ENCODE measurements at regions not wholly inside any gene's neighbourhood (a gene's known extent, or its start where the extent isn't known, plus 50 kb on each side); places are given as distances from the start of the nearest gene placed in this dataset.

DNA sequence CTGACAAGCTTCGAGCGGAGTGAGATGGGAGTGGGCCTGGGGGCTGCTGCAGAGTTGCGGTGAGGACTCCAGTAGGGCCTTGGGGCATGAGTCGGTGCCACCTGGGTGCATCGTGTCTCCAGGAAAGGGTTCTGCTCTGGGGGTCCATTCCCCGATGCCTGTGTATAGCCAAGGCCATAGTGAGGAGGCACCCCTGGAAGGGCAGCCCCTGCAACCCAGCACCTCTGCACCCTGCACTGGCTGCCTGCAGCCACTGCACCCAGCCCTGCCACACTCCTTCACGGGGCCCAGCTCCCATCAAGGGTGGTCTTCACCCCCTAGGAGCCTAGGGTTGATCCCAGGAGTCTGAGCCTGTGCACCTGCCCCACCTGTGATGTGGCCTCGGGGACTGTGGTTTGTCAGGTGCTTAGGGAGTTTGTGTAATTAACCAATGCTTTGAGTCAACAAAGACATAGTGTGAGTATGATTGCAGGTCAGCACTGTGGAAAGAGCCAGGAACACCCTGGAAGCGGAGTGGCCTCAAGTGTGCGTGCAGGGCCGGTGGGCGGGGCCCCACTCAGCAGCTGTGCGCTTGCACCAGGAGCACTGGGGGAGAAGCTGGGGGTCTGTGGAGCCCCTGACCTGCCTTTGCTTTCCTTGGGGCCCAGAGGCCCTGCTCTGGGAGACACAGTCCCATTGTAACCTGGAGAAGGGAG is 1299.3 kb downstream of the BRD1 start:
- DNase-seq, result no peak

GRCh38 chr22:48523761-48524160 is 1303.9 kb downstream of the BRD1 start:
- no peak for DNase-seq

DNA sequence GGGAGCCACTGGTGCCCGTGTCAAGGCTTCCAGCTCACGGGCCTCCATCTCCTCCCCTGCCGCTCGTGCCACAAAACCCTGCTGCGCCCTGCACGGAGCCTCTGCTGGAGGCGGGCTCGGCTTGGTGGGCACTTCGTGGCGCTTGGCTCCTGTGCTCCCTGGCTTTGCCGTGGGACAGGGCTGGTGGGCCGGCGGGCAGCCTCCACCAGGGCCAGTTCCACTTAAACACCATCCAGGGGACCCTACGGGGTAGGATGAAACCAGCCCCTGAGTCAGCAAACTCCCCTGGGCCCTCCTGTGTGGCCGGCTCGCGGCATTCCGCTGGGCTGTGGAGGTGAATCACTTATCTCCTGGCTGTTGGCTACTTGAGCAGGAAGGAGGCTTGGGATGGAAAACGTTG is 1304.6 kb downstream of the BRD1 start:
- DNase-seq, result no peak

- no peak for DNase-seq
Observed at GRCh38 chr22:48522271-48522670, 1305.4 kb downstream of the BRD1 start.

DNA sequence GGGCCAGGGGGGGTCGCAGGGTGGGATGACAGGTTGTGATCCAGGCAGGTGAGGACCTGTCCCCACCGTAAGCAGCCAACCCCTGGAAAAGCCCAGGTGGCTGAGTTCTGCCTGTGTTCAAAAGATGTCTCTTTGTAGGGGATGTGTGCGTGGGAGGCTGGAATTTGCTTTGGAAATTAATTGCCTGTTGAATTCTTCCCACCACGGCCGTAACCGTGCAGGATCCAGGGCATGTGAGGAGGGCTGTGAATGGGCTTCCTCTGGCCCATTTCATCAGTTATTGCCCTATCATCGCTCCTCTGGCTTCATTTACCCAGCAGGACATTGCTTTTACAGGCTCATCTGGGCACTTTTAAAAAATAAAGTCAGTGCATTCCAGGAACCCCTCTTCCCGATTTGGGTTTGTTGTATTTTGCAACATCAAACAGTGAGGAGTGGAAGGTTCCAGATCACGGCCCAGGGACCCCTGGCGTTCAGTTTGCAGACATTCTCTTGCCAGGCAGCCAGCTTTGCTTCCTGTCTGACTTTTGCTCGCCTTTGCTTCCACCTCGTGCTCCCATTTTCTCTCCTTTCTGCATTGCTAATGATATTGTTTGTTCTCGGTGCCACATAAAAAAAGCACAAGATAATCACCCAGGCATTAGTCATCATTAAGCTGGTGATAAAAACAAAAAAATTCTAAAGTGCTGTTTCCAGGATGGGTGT is 1306.6 kb downstream of the BRD1 start:
- DNase-seq, result no peak

GRCh38 chr22:48520207-48520606 is 1307.5 kb downstream of the BRD1 start:
- DNase-seq, result no peak

- peak; percentile 70 for DNase-seq
Observed at GRCh38 chr22:48517039-48518030, 1310.3 kb downstream of the BRD1 start.

DNA sequence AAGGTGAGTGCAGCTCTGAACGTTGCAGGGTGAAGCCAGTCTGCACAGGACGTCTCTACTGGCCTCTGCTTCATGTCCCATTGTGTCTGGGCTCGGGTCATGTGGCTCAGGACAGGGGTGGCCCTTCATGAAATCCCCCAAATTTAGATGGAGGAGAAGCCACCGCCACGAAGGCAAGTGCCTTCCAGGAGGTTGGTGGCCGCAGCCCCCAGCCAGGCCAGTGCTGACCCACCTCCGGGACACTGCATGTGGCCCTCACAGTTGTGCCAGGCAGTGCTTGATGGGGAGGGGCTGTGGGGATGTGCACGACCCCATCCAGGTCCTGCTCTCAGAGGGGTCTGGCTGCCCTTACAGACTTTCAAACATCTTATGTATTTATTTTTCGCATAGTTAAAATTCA is 1311.1 kb downstream of the BRD1 start:
- DNase-seq, result no peak

DNA sequence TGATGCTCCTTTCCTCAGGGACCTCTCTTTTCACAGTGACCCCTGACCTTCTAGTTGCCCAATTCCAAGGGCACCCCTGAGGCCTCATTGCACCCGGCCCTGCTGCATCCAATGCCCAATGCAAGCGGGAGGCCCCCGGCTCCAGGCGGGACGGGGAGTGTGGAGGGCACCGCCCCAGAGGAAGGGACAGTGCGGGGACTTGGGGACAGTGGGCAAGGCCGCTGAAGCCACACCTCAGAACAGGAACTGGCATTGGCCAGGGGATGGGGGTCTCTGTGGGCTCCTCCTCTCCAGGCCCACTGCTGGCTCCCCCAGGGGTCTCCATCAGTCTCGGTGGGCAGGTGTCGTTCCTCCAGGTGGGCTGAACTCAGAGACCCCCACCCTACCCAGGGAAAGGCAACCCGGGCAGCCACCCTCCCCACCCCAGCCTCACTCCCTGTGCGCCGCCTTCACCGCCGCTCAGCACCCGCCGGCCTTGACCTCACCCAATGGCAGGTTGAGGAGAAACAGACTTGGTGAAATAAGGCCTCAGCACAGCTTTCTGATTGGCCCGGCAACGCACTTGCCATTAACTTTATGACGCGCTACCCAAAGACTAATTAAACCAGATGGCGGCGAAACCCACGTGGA is 1312.0 kb downstream of the BRD1 start:
- no peak for DNase-seq

DNA sequence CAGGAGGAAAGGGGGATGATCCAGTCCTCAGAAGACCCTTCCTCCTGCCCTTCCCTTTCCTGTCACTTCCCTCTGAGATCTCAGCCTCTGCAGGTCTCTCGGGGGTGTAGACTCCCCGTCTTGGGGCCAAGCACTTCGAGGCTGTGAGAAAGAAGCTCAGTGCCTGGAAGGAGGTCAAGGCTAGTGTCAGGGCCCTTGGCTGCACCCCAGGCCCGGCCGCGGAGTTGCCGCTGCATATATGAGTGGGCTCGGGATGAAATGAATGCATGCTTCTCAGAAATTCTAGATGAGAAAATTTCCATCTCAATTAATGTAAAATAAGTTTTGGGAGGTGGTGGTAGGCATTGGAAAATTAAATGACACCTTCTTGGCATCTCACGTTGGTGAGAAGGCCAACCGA is 1313.7 kb downstream of the BRD1 start:
- DNase-seq, result no peak

DNA sequence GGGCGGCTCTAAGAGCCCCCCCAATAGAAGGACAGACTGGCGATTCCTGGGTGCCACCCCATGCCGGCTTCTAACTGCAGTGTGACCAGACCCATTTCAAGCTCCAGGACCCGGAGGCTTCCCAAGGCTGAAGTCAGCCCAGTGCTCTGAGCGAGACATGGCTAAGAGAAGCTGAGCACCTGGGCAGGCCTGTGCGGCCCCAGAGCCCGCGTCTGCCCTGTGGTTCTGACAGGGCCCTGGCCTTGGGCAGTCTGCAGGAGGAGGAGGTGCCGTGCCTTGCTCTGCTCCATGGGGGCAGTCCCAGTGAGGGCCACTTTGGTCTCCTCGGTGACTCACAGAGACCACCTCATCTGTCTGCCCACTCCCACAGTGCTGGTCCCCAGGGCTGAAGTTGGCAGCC is 1314.2 kb downstream of the BRD1 start:
- DNase-seq, result no peak

DNA sequence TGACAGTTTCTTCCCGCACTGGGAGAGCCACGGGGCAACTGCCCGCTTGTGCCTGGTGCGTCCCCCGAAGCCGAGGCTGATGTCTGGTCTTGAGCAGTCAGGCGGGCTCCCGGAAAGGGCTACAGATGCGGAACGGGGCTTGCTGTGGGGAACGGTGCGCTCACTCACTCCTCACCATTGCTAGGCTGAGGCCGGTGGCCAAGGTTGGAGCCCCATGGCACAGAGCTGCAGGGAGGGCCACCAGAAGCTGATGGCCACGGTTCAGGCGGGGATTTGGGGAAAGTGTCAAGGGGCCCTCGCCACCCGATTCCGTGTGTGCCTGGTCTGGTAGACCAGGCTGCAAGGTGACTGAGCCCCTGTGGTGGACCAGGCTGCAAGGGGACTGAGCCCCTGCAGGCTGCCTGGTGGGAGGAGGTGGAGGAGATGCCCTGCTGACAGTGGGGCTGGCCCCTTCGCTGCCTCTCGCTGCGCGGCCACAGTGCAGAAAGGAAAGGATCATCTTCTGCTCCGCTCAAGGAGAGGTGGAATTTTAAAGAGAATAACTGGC is 1315.8 kb downstream of the BRD1 start:
- DNase-seq, result no peak

GRCh38 chr22:48511211-48511610 is 1316.5 kb downstream of the BRD1 start:
- DNase-seq, result no peak

DNA sequence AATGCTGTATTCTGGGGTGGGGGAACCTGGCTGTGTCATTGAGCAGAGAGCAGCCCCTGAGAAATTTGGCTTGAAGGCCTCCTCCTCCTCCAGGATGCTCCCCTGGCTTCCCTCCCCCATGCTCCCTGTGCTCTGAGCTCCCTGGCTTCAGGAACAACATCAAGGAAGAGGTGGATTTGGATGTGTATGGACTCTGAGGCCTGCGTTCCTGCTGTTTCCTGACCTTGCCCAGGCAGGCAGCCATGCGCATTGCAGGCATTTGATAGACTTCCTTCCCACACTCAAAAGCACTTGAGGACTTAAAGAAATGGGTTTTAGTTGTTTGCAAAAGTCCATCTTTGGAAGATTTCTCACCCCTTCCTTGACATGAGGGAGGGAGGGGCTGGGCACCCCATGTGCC is 1317.1 kb downstream of the BRD1 start:
- DNase-seq, result no peak

DNA sequence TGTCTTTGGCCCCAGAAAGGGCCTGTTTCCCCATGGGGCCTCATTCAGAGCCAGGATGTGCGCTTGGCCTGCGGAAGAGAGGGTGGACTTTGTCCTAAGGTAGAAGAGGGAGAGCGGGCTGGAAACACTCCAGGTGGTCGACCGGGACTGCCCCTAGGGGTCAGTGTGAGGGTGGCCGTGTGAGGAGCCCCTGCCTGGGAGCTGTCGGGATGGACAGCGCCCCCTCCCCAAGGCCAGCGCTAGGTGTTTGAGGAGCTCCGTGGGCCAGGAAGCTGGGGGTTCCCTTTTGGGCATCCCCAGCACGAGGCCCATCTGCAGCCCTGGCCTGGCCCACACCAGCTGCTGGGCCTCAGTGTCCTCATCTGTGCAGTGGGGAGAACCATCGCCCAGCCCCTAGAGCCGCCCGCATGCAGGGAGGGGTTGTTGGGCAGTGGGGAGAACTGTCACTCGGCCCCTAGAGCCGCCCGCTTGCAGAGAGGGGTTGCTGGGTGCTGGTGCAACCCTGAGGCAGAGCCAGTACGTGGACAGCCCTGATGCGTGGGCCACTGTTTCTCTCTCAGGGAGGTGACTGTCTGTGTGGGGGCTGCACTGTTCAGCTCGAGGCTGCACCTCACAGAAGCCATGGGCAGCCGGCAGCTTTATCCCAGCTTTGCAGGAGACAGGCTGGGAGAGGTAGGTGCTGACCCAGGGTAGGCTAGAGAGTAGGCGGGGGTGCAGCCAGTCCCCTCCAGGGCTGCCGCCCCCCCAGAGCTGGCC is 1319.9 kb downstream of the BRD1 start:
- DNase-seq, result no peak

DNA sequence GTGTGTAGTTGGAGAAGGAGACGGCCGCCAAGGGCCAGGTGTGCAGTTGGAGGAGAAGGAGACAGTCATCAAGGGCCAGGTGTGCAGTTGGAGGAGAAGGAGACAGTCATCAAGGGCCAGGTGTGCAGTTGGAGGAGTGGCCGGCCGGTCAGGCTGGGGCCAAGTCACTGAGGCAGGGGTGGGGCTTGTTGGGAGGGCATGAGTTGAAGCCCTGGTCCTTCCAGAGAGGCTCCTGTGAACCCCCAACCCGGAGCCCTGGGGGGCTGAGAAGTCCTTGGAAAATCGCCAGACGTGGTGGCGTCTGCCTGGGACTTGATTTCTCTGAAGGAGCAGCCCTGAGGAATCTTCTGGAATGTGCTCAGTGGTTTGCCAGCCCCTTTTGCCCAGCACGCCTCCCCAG is 1320.5 kb downstream of the BRD1 start:
- no peak for DNase-seq

GRCh38 chr22:48506506-48507145 is 1321.0 kb downstream of the BRD1 start:
- no peak for DNase-seq

DNA sequence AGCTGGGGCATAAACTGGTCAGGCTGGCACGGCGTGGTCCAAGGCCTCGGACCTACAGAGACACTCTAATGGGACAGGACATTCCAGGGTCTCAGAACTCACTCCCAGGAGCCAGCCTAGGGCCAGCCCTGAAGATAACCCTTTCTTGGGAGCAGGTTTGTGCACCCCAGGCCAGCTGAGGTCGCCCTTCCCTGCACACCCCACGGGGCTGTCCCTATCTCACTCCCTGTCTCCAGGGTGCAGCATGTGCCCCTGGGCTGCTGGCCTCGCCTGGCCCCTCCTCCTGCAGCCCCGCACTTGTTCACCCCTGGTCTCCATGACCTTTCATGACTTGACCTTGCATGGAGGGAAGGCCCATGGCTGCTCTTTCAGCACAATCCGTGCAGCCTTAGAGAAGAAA is 1321.8 kb downstream of the BRD1 start:
- DNase-seq, result no peak

DNA sequence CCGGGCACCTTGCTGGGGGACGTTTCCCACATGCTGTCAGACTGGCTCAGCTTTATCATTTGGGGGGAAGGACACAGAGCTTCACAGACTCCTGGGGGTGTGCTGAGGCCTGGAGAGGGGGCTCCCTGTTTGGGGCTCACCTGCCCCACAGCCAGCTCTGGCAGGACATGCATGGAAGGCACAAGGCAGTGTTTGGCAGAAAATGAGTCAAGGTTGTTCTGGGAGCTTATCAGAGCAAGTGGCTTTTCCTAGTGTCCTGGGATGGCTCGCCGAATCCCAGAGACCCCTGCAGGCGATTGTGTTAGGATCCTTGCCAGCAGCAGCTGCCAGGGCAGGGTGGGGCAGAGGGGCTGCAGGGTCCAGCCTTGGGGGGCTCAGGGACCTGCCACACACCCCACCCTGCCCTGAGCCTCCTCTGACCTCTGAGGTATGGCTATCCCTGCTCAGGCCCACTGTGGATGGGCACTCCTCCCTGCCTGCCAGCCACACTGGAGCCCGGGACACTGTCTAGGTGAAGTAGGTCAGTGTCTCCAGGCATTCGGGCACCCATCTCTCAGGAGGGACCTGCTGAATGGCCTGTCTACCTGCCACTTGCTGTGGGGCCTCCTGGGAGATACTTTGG is 1323.0 kb downstream of the BRD1 start:
- no peak for DNase-seq

GRCh38 chr22:48503876-48504275 is 1323.8 kb downstream of the BRD1 start:
- DNase-seq, result no peak

DNA sequence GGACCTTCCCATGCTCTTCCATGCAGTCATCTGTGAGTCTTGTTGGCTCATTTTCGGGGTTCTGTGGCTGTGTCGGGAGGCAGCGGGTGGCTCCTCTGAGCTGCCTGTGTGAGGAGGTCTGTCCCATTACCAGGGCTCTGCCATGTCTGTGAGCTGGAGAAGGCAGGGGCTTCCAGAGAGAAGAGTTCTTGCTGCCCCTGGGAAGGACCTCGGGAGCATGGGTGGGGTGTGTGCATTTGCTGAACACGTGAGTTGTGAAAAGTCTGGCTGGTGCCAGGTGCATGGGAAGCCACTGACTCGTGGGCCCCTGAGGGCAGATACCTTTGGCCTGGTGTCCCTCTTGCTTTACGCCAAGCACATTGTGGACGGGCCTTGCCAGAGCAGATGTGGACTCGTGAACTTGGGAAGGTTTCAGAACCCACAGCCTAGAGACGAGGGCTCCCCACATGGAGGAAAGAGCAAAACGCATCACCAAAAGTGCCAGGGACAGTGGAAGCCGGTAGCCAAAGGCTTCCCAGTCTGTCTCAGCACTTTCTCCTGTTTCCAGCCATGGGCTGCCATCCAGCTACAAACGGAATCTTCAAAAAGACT is 1324.5 kb downstream of the BRD1 start:
- no peak for DNase-seq

All from femur (tissue), 1 donor.